GM23338 (cell line): ENCODE measurements at regions not wholly inside any gene's neighbourhood (a gene's known extent, or its start where the extent isn't known, plus 50 kb on each side); places are given as distances from the start of the nearest gene placed in this dataset.

Source experiments
- ATAC-seq: fragments of 200-7000 bp; cut with Tn5 transposase; 3 replicates; pipeline ENCODE4 v1.9.1; 2020
- DNase-seq: peaks from one replicate; pipeline ENCODE4 v3.0.0-alpha.2; 2015; ENCODE audit warnings: low spot score
- H2AFZ ChIP-seq: fragments of 200-600 bp; sonication (generic); 2 replicates; pipeline ENCODE4 v1.8.0; 2016; ENCODE audit warnings: antibody characterized with exemption, mild to moderate bottlenecking, moderate library complexity
- H3F3A ChIP-seq: fragments of 200-600 bp; sonication (generic); replicated peaks from 2 replicates; pipeline ENCODE4 v1.8.0; 2017; ENCODE audit warnings: antibody characterized with exemption, mixed run types, low read depth
- H3K27ac ChIP-seq: fragments of 200-600 bp; sonication (generic); 2 replicates; pipeline ENCODE4 v1.6.1; 2016; ENCODE audit warnings: low read depth
- H3K27me3 ChIP-seq: fragments of 200-600 bp; sonication (generic); 2 replicates; pipeline ENCODE4 v1.8.0; 2016; ENCODE audit warnings: mild to moderate bottlenecking, mixed run types, moderate library complexity; ENCODE audit not compliant: insufficient read depth
- H3K36me3 ChIP-seq: fragments of 200-600 bp; sonication (generic); 2 replicates; pipeline ENCODE4 v1.8.0; 2016; ENCODE audit warnings: mild to moderate bottlenecking; ENCODE audit not compliant: insufficient read depth
- H3K4me1 ChIP-seq: fragments of 200-600 bp; sonication (generic); 2 replicates; pipeline ENCODE4 v1.8.0; 2016; ENCODE audit warnings: mild to moderate bottlenecking, moderate library complexity; ENCODE audit not compliant: insufficient read depth
- H3K4me2 ChIP-seq: fragments of 200-600 bp; sonication (generic); 2 replicates; pipeline ENCODE4 v1.7.1; 2017; ENCODE audit warnings: mixed run types
- H3K4me3 ChIP-seq: fragments of 200-600 bp; sonication (generic); 2 replicates; pipeline ENCODE4 v1.6.1; 2016; ENCODE audit warnings: mixed run types
- H3K79me2 ChIP-seq: fragments of 200-600 bp; sonication (generic); replicated peaks from 2 replicates; pipeline ENCODE4 v1.8.0; 2017; ENCODE audit warnings: mild to moderate bottlenecking; ENCODE audit not compliant: insufficient read depth
- H3K9me2 ChIP-seq: fragments of 200-600 bp; sonication (generic); 2 replicates; pipeline ENCODE4 v1.8.0; 2017; ENCODE audit not compliant: insufficient read depth
- H4K20me1 ChIP-seq: fragments of 200-600 bp; sonication (generic); replicated peaks from 2 replicates; pipeline ENCODE4 v1.8.0; 2017; ENCODE audit warnings: mild to moderate bottlenecking; ENCODE audit not compliant: insufficient read depth
- H3K27ac Mint-ChIP-seq: 2 replicates; pipeline ENCODE4 v1.8.0; 2020; ENCODE audit warnings: inconsistent platforms, mild to moderate bottlenecking, moderate library complexity, mixed read lengths
- H3K27me3 Mint-ChIP-seq: 3 replicates; pipeline ENCODE4 v1.8.0; 2022; ENCODE audit warnings: low read depth, mild to moderate bottlenecking, moderate library complexity, mixed read lengths, inconsistent platforms; ENCODE audit not compliant: insufficient read depth, poor library complexity
- H3K36me3 Mint-ChIP-seq: 3 replicates; pipeline ENCODE4 v1.8.0; 2021; ENCODE audit warnings: low read depth, mild to moderate bottlenecking, inconsistent platforms, moderate library complexity, mixed read lengths
- H3K4me1 Mint-ChIP-seq: 3 replicates; pipeline ENCODE4 v1.8.0; 2020; ENCODE audit warnings: mild to moderate bottlenecking, inconsistent platforms, mixed read lengths
- H3K4me3 Mint-ChIP-seq: 3 replicates; pipeline ENCODE4 v1.8.0; 2021; ENCODE audit warnings: moderate library complexity, mild to moderate bottlenecking, inconsistent platforms, mixed read lengths
- H3K9me3 Mint-ChIP-seq: 3 replicates; pipeline ENCODE4 v1.8.0; 2020; ENCODE audit warnings: moderate library complexity, mild to moderate bottlenecking, inconsistent platforms, mixed read lengths
- CREB1 ChIP-seq: fragments of 250-450 bp; sonication (Bioruptor Pico); IDR thresholded peaks from 2 replicates; pipeline ENCODE4 v1.5.0; 2020; ENCODE audit warnings: low read depth, mild to moderate bottlenecking, moderate library complexity
- CTCF ChIP-seq, 2 experiments: fragments of 200-600 bp in 1 of 2; sonication (generic) in 1 of 2; conservative IDR thresholded peaks; 2 replicates each; pipeline versions ENCODE4 v1.5.1 to v1.6.1; 2016 to 2017; ENCODE audit warnings: antibody characterized with exemption in 2 of 2, low read depth in 2 of 2, mild to moderate bottlenecking in 2 of 2, moderate library complexity in 1 of 2
- ETS1 ChIP-seq: IDR thresholded peaks from 2 replicates; pipeline ENCODE4 v1.6.1; 2016; ENCODE audit warnings: antibody characterized with exemption
- EZH2 ChIP-seq: fragments of 200-600 bp; sonication (generic); IDR thresholded peaks from one replicate; pipeline ENCODE4 v1.8.0; 2017; ENCODE audit warnings: antibody characterized with exemption, mild to moderate bottlenecking, low read depth; ENCODE audit not compliant: unreplicated experiment
- JUNB ChIP-seq: IDR thresholded peaks from one replicate; pipeline ENCODE4 v1.6.1; 2016; ENCODE audit warnings: antibody characterized with exemption; ENCODE audit not compliant: unreplicated experiment
- NANOG ChIP-seq: IDR thresholded peaks from 2 replicates; pipeline ENCODE4 v1.6.1; 2016; ENCODE audit warnings: antibody characterized with exemption, borderline replicate concordance
- POLR2AphosphoS5 ChIP-seq: IDR thresholded peaks from 2 replicates; pipeline ENCODE4 v1.6.1; 2016; ENCODE audit warnings: antibody characterized with exemption, low read depth
- REST ChIP-seq: IDR thresholded peaks from one replicate; pipeline ENCODE4 v1.6.1; 2018; ENCODE audit warnings: antibody characterized with exemption; ENCODE audit not compliant: unreplicated experiment
- ZNF114 ChIP-seq: fragments of 250-450 bp; sonication (Bioruptor Pico); IDR thresholded peaks from 2 replicates; pipeline ENCODE4 v1.5.0; 2020; ENCODE audit warnings: mild to moderate bottlenecking, moderate library complexity

GRCh38 chr1:219040291-219040690 is 133.4 kb upstream of the LYPLAL1 start:
- no peaks in the 10 kb centered on the region for H3F3A ChIP-seq
- ATAC-seq, result no peak
- peaks cover 3% of the 10 kb centered on the region for H3K27me3 Mint-ChIP-seq

More at GRCh38 chr1:219040291-219040690, 133.4 kb upstream of the LYPLAL1 start:
- 0 out of 2 replicates have a peak, but pooled peaks cover 5% of the 10 kb centered on the region for H3K4me1 ChIP-seq
- H3K4me1 Mint-ChIP-seq, result peaks cover 5% of the 10 kb centered on the region
- H4K20me1 ChIP-seq, result no peaks in the 10 kb centered on the region
- no peak overlapping the region for H3K4me3 Mint-ChIP-seq
- H3K79me2 ChIP-seq, result no peaks in the 10 kb centered on the region
- no peak overlapping the region for H2AFZ ChIP-seq
- H3K4me3 ChIP-seq, result no peak overlapping the region
- H3K4me2 ChIP-seq, result no peak overlapping the region
- H3K9me3 Mint-ChIP-seq, result peaks cover 12% of the 10 kb centered on the region
- H3K9me2 ChIP-seq, result no peaks in the 10 kb centered on the region
- H3K36me3 ChIP-seq, result no peaks in the 10 kb centered on the region
- H3K27ac Mint-ChIP-seq, result no peak overlapping the region
- H3K27ac ChIP-seq, result no peak overlapping the region
- H3K27me3 ChIP-seq, result no peaks in the 10 kb centered on the region
- no peak for DNase-seq
- H3K36me3 Mint-ChIP-seq, result peaks cover 7% of the 10 kb centered on the region; the same call in 2 of the 3 replicates
- no peak for TF ChIP-seq ETS1
- no peak for TF ChIP-seq POLR2AphosphoS5
- TF ChIP-seq CREB1, result no peak
- TF ChIP-seq CTCF (conservative IDR thresholded peaks at IDR 0.05; ENCODE audit: low read depth in 2 of 2), result no peak
- no peak for TF ChIP-seq JUNB
- no peak for TF ChIP-seq REST
- no peak for TF ChIP-seq NANOG
- TF ChIP-seq EZH2, result no peak
- TF ChIP-seq ZNF114 (CRISPR knock-in tag), result no peak
